Suprapubic skin (tissue), 4 donors: ENCODE measurements at regions not wholly inside any gene's neighbourhood (a gene's known extent, or its start where the extent isn't known, plus 50 kb on each side); places are given as distances from the start of the nearest gene placed in this dataset.

Experiments
- EP300 ChIP-seq: sonication (generic); formaldehyde crosslinking; IDR thresholded peaks from one replicate; pipeline ENCODE4 v1.6.1; 2017; ENCODE audit warnings: antibody characterized with exemption
- POLR2A ChIP-seq, 2 donors: fragments of 450-650 bp; IDR thresholded peaks; one replicate each; pipeline ENCODE4 v1.6.1; 2017; ENCODE audit warnings: antibody characterized with exemption in 2 of 2, mild to moderate bottlenecking in 2 of 2, moderate library complexity in 2 of 2
- POLR2AphosphoS5 ChIP-seq, 3 donors: sonication (generic); formaldehyde crosslinking; IDR thresholded peaks; one replicate each; pipeline ENCODE4 v1.6.1; 2017; ENCODE audit warnings: antibody characterized with exemption in 3 of 3
- TF ChIP-seq, protein P1 (sequence below), 2 donors: fragments of 200-600 bp in 1 of 2; fragments of 450-650 bp in 1 of 2; sonication (generic) in 1 of 2; IDR thresholded peaks; one replicate each; pipeline ENCODE4 v1.5.1; 2016 to 2019; ENCODE audit warnings: antibody characterized with exemption in 2 of 2, mild to moderate bottlenecking in 1 of 2, moderate library complexity in 1 of 2

DNA sequence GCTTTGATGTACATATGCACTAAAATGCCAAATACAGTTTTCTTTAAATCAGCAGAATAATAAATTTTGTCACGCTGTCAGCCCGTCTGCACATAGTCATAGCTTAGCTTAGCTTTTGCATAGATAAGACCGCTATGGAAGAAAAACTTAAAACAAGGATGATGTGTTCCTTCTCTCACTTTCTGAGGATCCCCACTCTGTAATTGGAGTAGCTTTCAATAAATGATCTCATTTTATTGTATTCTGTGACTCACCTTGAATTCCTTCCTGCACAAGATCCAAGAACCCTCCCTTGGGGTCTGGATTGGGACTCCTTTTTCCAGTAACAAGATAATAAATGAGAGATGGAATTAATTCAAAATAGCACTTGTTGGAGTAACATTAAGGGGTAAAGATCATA lies 186.2 kb downstream of the CDH26 start:
- TF ChIP-seq, protein P1, sequence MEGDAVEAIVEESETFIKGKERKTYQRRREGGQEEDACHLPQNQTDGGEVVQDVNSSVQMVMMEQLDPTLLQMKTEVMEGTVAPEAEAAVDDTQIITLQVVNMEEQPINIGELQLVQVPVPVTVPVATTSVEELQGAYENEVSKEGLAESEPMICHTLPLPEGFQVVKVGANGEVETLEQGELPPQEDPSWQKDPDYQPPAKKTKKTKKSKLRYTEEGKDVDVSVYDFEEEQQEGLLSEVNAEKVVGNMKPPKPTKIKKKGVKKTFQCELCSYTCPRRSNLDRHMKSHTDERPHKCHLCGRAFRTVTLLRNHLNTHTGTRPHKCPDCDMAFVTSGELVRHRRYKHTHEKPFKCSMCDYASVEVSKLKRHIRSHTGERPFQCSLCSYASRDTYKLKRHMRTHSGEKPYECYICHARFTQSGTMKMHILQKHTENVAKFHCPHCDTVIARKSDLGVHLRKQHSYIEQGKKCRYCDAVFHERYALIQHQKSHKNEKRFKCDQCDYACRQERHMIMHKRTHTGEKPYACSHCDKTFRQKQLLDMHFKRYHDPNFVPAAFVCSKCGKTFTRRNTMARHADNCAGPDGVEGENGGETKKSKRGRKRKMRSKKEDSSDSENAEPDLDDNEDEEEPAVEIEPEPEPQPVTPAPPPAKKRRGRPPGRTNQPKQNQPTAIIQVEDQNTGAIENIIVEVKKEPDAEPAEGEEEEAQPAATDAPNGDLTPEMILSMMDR (IDR thresholded peaks at IDR 0.05), result no peak
- TF ChIP-seq POLR2AphosphoS5 (IDR thresholded peaks at IDR 0.05), result no peak
- TF ChIP-seq POLR2A (IDR thresholded peaks at IDR 0.05), result no peak
- no peak for TF ChIP-seq EP300
